Sigmoid colon (tissue), 6 donors: ENCODE measurements at regions not wholly inside any gene's neighbourhood (a gene's known extent, or its start where the extent isn't known, plus 50 kb on each side); places are given as distances from the start of the nearest gene placed in this dataset.

Experiments used
- DNase-seq: peaks from one replicate; pipeline ENCODE4 v3.0.0-alpha.2; 2019
- H3K27ac ChIP-seq, 4 donors: fragments of 200-600 bp; sonication (generic); one replicate each; pipeline ENCODE4 v1.5.1; 2016 to 2019; ENCODE audit warnings: mild to moderate bottlenecking in 1 of 4
- H3K27me3 ChIP-seq, 3 donors: fragments of 200-600 bp; sonication (generic); one replicate each; pipeline ENCODE4 v1.5.1; 2019; ENCODE audit warnings: mild to moderate bottlenecking in 1 of 3
- H3K36me3 ChIP-seq, 4 donors: fragments of 200-600 bp; sonication (generic); one replicate each; pipeline ENCODE4 v1.5.1; 2016 to 2019
- H3K4me1 ChIP-seq, 4 donors: fragments of 200-600 bp; sonication (generic); one replicate each; pipeline ENCODE4 v1.5.1; 2017 to 2019
- H3K4me3 ChIP-seq, 4 donors: fragments of 200-600 bp; sonication (generic); one replicate each; pipeline ENCODE4 v1.5.1; 2017 to 2019; ENCODE audit warnings: mild to moderate bottlenecking in 2 of 4, moderate library complexity in 1 of 4
- H3K9me3 ChIP-seq, 4 donors: fragments of 200-600 bp in 3 of 4; sonication (generic) in 3 of 4; one replicate each; pipeline versions ENCODE4 v1.5.1 to v1.6.1; 2013 to 2019
- CTCF ChIP-seq, 4 experiments: fragments of 450-650 bp in 3 of 4; fragments of 200-600 bp in 1 of 4; IDR thresholded peaks; one replicate each; pipeline ENCODE4 v1.5.1; 2016 to 2019; ENCODE audit warnings: antibody characterized with exemption in 4 of 4, mild to moderate bottlenecking in 3 of 4, moderate library complexity in 2 of 4
- EP300 ChIP-seq, 4 donors: sonication (generic); formaldehyde crosslinking; IDR thresholded peaks; one replicate each; pipeline ENCODE4 v1.6.1; 2017; ENCODE audit warnings: antibody characterized with exemption in 4 of 4
- POLR2A ChIP-seq, 2 donors: fragments of 450-650 bp; IDR thresholded peaks; one replicate each; pipeline ENCODE4 v1.6.1; 2016; ENCODE audit warnings: antibody characterized with exemption in 2 of 2, mild to moderate bottlenecking in 2 of 2, moderate library complexity in 2 of 2
- POLR2AphosphoS5 ChIP-seq, 4 donors: sonication (generic); formaldehyde crosslinking; IDR thresholded peaks; one replicate each; pipeline ENCODE4 v1.6.1; 2017; ENCODE audit warnings: antibody characterized with exemption in 4 of 4
- WGBS, 2 donors: extraction: QIAGEN DNeasy Blood & Tissue Kit; methylation state at CpG; one replicate each; pipeline ENCODE4 v1.1.7; 2013; 5-methylcytosine and 5-hydroxymethylcytosine counted together
- intact Hi-C: fragments of 100-400 bp; cut with DNase I; formaldehyde crosslinking; loops from one replicate; pipeline ENCODE4 v1.15.1; 2023
- donor health status: healthy with polysubstance abuse.
- donor health status: healthy.

GRCh38 chr7:86964973-86965726, 94.3 kb downstream of the ELAPOR2 start:
- no peak overlapping the region for H3K27ac ChIP-seq
- peaks cover 0 to 6% (median 3%) of the 10 kb centered on the region in 4 donors for H3K4me1 ChIP-seq
- DNase-seq, result no peak
- TF ChIP-seq POLR2A (IDR thresholded peaks at IDR 0.05) (no peak), POLR2AphosphoS5 (IDR thresholded peaks at IDR 0.05) (no peak), CTCF (IDR thresholded peaks at IDR 0.05) (no peak), EP300 (IDR thresholded peaks at IDR 0.05) (no peak)
- WGBS, 2 donors, result 74 to 78% methylated on average over 4 of the region's 4 CpGs
- intact Hi-C loops, result no loop called here
- H3K4me3 ChIP-seq, result no peak overlapping the region
- no peaks in the 10 kb centered on the region for H3K27me3 ChIP-seq
- no peaks in the 10 kb centered on the region for H3K9me3 ChIP-seq
- no peaks in the 10 kb centered on the region for H3K36me3 ChIP-seq

- TF ChIP-seq CTCF (IDR thresholded peaks at IDR 0.05), result no peak
- no peak for TF ChIP-seq POLR2A (IDR thresholded peaks at IDR 0.05)
- TF ChIP-seq EP300 (IDR thresholded peaks at IDR 0.05), result no peak
- no peak for TF ChIP-seq POLR2AphosphoS5 (IDR thresholded peaks at IDR 0.05)
- 79 to 87% methylated on average over 2 of the region's 2 CpGs for WGBS, 2 donors
- Histone ChIP-seq H3K27me3 (no peaks in the 10 kb centered on the region), H3K9me3 (no peaks in the 10 kb centered on the region), H3K4me1 (peaks cover 0 to 5% (median 1%) of the 10 kb centered on the region in 4 donors), H3K4me3 (no peak overlapping the region), H3K36me3 (no peaks in the 10 kb centered on the region), H3K27ac (no peak overlapping the region)
- DNase-seq, result no peak
- intact Hi-C loops, result no loop called here
Observed at GRCh38 chr7:86963599-86964230, 95.7 kb downstream of the ELAPOR2 start.

DNA sequence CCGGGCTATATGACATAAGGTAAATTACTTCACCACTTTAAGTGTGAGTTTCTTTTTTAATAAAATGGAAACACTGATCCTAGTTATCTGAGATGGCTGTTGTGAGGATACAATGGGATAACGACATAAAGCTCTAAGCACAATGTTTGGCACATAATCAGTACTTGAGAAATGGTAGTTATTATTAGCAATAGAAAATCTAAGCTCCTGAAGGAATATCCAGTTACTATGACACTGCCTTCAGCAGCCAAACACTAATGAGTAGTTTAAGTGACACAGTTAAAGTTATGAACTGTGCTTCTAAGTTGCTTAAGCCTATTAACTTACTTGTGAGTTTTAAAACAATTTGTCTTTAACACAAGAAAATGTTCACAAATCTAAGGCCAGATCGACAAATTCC, 96.8 kb downstream of the ELAPOR2 start:
- no peak for DNase-seq
- H3K9me3 ChIP-seq, result no peaks in the 10 kb centered on the region
- no peaks in the 10 kb centered on the region for H3K4me1 ChIP-seq
- no peak overlapping the region for H3K27ac ChIP-seq
- WGBS, 2 donors, result 92 to 95% methylated on average over 3 of the region's 3 CpGs
- no peak overlapping the region for H3K4me3 ChIP-seq
- intact Hi-C loops, result no loop called here
- no peaks in the 10 kb centered on the region for H3K36me3 ChIP-seq
- no peak for TF ChIP-seq CTCF (IDR thresholded peaks at IDR 0.05)
- TF ChIP-seq POLR2A (IDR thresholded peaks at IDR 0.05), result no peak
- TF ChIP-seq POLR2AphosphoS5 (IDR thresholded peaks at IDR 0.05), result no peak
- TF ChIP-seq EP300 (IDR thresholded peaks at IDR 0.05), result no peak
- H3K27me3 ChIP-seq, result no peaks in the 10 kb centered on the region

- intact Hi-C loops, result no loop called here
- H3K4me1 ChIP-seq, result no peaks in the 10 kb centered on the region
- H3K9me3 ChIP-seq, result no peaks in the 10 kb centered on the region
- H3K27ac ChIP-seq, result no peak overlapping the region
- 90 to 93% methylated on average over 1 of the region's 1 CpG for WGBS, 2 donors
- no peaks in the 10 kb centered on the region for H3K27me3 ChIP-seq
- H3K4me3 ChIP-seq, result no peak overlapping the region
- H3K36me3 ChIP-seq, result no peaks in the 10 kb centered on the region
- DNase-seq, result no peak
- TF ChIP-seq POLR2A (IDR thresholded peaks at IDR 0.05) (no peak), POLR2AphosphoS5 (IDR thresholded peaks at IDR 0.05) (no peak), CTCF (IDR thresholded peaks at IDR 0.05) (no peak), EP300 (IDR thresholded peaks at IDR 0.05) (no peak)
Observed at GRCh38 chr7:86961686-86962085, 97.8 kb downstream of the ELAPOR2 start.
